B cell (primary cell): ENCODE measurements at regions not wholly inside any gene's neighbourhood (a gene's known extent, or its start where the extent isn't known, plus 50 kb on each side); places are given as distances from the start of the nearest gene placed in this dataset.

Source experiments
- ATAC-seq: fragments of 200-7000 bp; cut with Tn5 transposase; one replicate; pipeline ENCODE4 v1.10.0; 2021; ENCODE audit warnings: low read depth, mild to moderate bottlenecking, moderate number of reproducible peaks, moderate library complexity
- CTCF ChIA-PET: fragments of 350-600 bp; sonication (Branson Sonifier 250); formaldehyde crosslinking; loops from one replicate; lab custom pipeline; 2021; ENCODE audit warnings: antibody characterized with exemption, inconsistent platforms; lab: Charles Lee
- POLR2A ChIA-PET: fragments of 350-600 bp; sonication (Branson Sonifier 250); formaldehyde crosslinking; loops from one replicate; lab custom pipeline; 2021; ENCODE audit warnings: antibody characterized with exemption; lab: Charles Lee
- DNase-seq: peaks from one replicate; pipeline ENCODE4 v3.0.0; 2013
- H2AFZ ChIP-seq: 2 replicates; pipeline ENCODE4 v1.6.1; 2012; ENCODE audit warnings: mild to moderate bottlenecking, low read depth, low read length; ENCODE audit not compliant: insufficient read depth, poor library complexity, severe bottlenecking
- H3K27ac ChIP-seq, 2 donors: 1 replicate in 1 of 2; 2 replicates in 1 of 2; pipeline ENCODE4 v1.5.1; 2012 to 2013; ENCODE audit warnings: low read length in 2 of 2, mild to moderate bottlenecking in 2 of 2, moderate library complexity in 1 of 2
- H3K27me3 ChIP-seq, 4 experiments: fragments of 200-600 bp in 1 of 4; sonication (generic) in 1 of 4; replicated peaks in 1 of 4; 1 replicate in 2 of 4; 2 replicates in 2 of 4; pipeline versions ENCODE4 v1.6.1 to v1.7.0; 2013 to 2016; ENCODE audit warnings: low read length in 3 of 4, mild to moderate bottlenecking in 2 of 4, mixed read lengths in 1 of 4, moderate library complexity in 1 of 4; ENCODE audit not compliant: insufficient read depth in 4 of 4, control insufficient read depth in 3 of 4; ENCODE audit errors: control extremely low read depth in 1 of 4
- H3K36me3 ChIP-seq, 2 experiments: replicated peaks in 1 of 2; 1 replicate in 1 of 2; 2 replicates in 1 of 2; pipeline versions ENCODE4 v1.6.1 to v1.7.1; 2013; ENCODE audit warnings: low read length in 1 of 2; ENCODE audit not compliant: insufficient read depth in 2 of 2, control insufficient read depth in 1 of 2; ENCODE audit errors: control extremely low read depth in 1 of 2, extremely low read depth in 1 of 2
- H3K4me1 ChIP-seq, 2 donors: fragments of 200-600 bp in 1 of 2; sonication (generic) in 1 of 2; 1 replicate in 1 of 2; 2 replicates in 1 of 2; pipeline versions ENCODE4 v1.5.1 to v1.6.1; 2013 to 2017; ENCODE audit warnings: low read length in 2 of 2; ENCODE audit not compliant: control insufficient read depth in 2 of 2, insufficient read depth in 2 of 2
- H3K4me2 ChIP-seq: replicated peaks from 2 replicates; pipeline ENCODE3; 2012; ENCODE audit warnings: mild to moderate bottlenecking, low read depth, low read length; ENCODE audit not compliant: poor library complexity, severe bottlenecking
- H3K4me3 ChIP-seq, 5 experiments: fragments of 200-600 bp in 1 of 5; sonication (generic) in 1 of 5; 1 replicate in 3 of 5; 2 replicates in 2 of 5; pipeline versions ENCODE4 v1.5.1 to v1.7.0; 2011 to 2016; ENCODE audit warnings: low read length in 4 of 5, mild to moderate bottlenecking in 4 of 5, low read depth in 2 of 5, control low read depth in 1 of 5, moderate library complexity in 1 of 5; ENCODE audit not compliant: insufficient read depth in 1 of 5; ENCODE audit errors: control extremely low read depth in 1 of 5, extremely low read depth in 1 of 5
- H3K79me2 ChIP-seq: fragments of 200-600 bp; sonication (generic); one replicate; pipeline ENCODE4 v1.6.0; 2016; ENCODE audit warnings: low read length; ENCODE audit not compliant: control insufficient read depth, insufficient read depth
- H3K9ac ChIP-seq: fragments of 200-600 bp; sonication (generic); 2 replicates; pipeline ENCODE4 v1.6.1; 2017; ENCODE audit warnings: mild to moderate bottlenecking, low read length, moderate library complexity
- H3K9me3 ChIP-seq, 3 donors: one replicate each; pipeline versions ENCODE4 v1.6.1 to v1.7.1; 2013; ENCODE audit warnings: low read length in 2 of 3; ENCODE audit not compliant: control insufficient read depth in 2 of 3, insufficient read depth in 1 of 3; ENCODE audit errors: control extremely low read depth in 1 of 3
- H4K20me1 ChIP-seq: 2 replicates; pipeline ENCODE4 v1.6.0; 2012; ENCODE audit warnings: mild to moderate bottlenecking, low read length; ENCODE audit not compliant: insufficient read depth, control insufficient read depth, poor library complexity, severe bottlenecking
- H3K27ac Mint-ChIP-seq: one replicate; pipeline ENCODE4 v1.8.0; 2021; ENCODE audit warnings: mixed read lengths
- H3K27me3 Mint-ChIP-seq: one replicate; pipeline ENCODE4 v1.8.0; 2021; ENCODE audit warnings: mixed read lengths
- H3K4me1 Mint-ChIP-seq: one replicate; pipeline ENCODE4 v1.8.0; 2021; ENCODE audit warnings: mixed read lengths
- H3K4me3 Mint-ChIP-seq: one replicate; pipeline ENCODE4 v1.8.0; 2021; ENCODE audit warnings: mixed read lengths
- H3K9me3 Mint-ChIP-seq: one replicate; pipeline ENCODE4 v1.8.0; 2022; ENCODE audit warnings: mixed read lengths; ENCODE audit not compliant: insufficient read depth
- CTCF ChIP-seq: fragments of 200-600 bp; IDR thresholded peaks from one replicate; pipeline ENCODE4 v1.8.0; 2022; ENCODE audit warnings: antibody characterized with exemption, mild to moderate bottlenecking
- EZH2 ChIP-seq: IDR thresholded peaks from 2 replicates; pipeline ENCODE4 v1.6.1; 2012; ENCODE audit warnings: borderline replicate concordance, low read depth, mild to moderate bottlenecking, moderate library complexity, low read length; ENCODE audit not compliant: insufficient read depth, poor library complexity, severe bottlenecking
- WGBS: methylation state at CpG from one replicate; pipeline ENCODE4 v1.1.5; 2013; ENCODE audit warnings: missing lambda C conversion rate; ENCODE audit not compliant: insufficient coverage; 5-methylcytosine and 5-hydroxymethylcytosine counted together
- intact Hi-C: fragments of 100-400 bp; cut with micrococcal nuclease; formaldehyde crosslinking; loops from one replicate; pipeline ENCODE4 v1.10.0; 2022

- Mint-ChIP-seq H3K27me3 (no peaks in the 10 kb centered on the region), H3K27ac (peak overlapping the region; percentile 67), H3K4me3 (no peak overlapping the region), H3K4me1 (peaks cover 71% of the 10 kb centered on the region), H3K9me3 (no peaks in the 10 kb centered on the region)
- CTCF ChIA-PET = interaction anchor here (1.6 kb wide), 1 partner anchor 23 kb away, joined by 4 read pairs; no protein-coding TSS in a partner anchor
- Histone ChIP-seq H3K4me2 (no peak overlapping the region), H4K20me1 (no peaks in the 10 kb centered on the region), H2AFZ (no peak overlapping the region), H3K9ac (no peak overlapping the region), H3K27me3 (no peaks in the 10 kb centered on the region), H3K27ac (peak overlapping the region in 1 of 2 donors; percentile 98), H3K4me1 (peaks cover 63 to 76% of the 10 kb centered on the region in 2 donors), H3K9me3 (peaks cover 0 to 10% (median 4%) of the 10 kb centered on the region in 3 donors), H3K36me3 (no peaks in the 10 kb centered on the region), H3K79me2 (peaks cover 84% of the 10 kb centered on the region), H3K4me3 (no peak overlapping the region)
- ATAC-seq (no peak), DNase-seq (no peak)
- 83% methylated on average over 1 of the region's 5 CpGs for WGBS
- intact Hi-C loops = no loop called here
- TF ChIP-seq EZH2 = no peak
- no peak for TF ChIP-seq CTCF
- POLR2A ChIA-PET = no interaction called here
Observed at GRCh38 chr4:184529283-184529682, 54.9 kb upstream of the IRF2 start.

GRCh38 chr4:184528713-184529112, 54.4 kb upstream of the IRF2 start:
- peaks cover 57 to 72% of the 10 kb centered on the region in 2 donors for H3K4me1 ChIP-seq
- no peaks in the 10 kb centered on the region for H4K20me1 ChIP-seq
- Mint-ChIP-seq H3K4me1 (peaks cover 70% of the 10 kb centered on the region), H3K4me3 (peak overlapping the region; percentile 10), H3K27ac (no peak overlapping the region), H3K9me3 (no peaks in the 10 kb centered on the region), H3K27me3 (no peaks in the 10 kb centered on the region)
- WGBS = 100% methylated on average over 1 of the region's 3 CpGs
- intact Hi-C loops = no loop called here
- H3K36me3 ChIP-seq = no peaks in the 10 kb centered on the region
- peaks cover 83% of the 10 kb centered on the region for H3K79me2 ChIP-seq
- H3K27me3 ChIP-seq = no peaks in the 10 kb centered on the region
- ATAC-seq (no peak), DNase-seq (no peak)
- TF ChIP-seq CTCF (no peak), EZH2 (no peak)
- H3K4me3 ChIP-seq = no peak overlapping the region
- H2AFZ ChIP-seq = no peak overlapping the region
- H3K27ac ChIP-seq = no peak overlapping the region
- CTCF ChIA-PET = no interaction called here
- H3K4me2 ChIP-seq = peak overlapping the region; percentile 4
- POLR2A ChIA-PET = no interaction called here
- H3K9me3 ChIP-seq = peaks cover 0 to 10% (median 4%) of the 10 kb centered on the region in 3 donors
- H3K9ac ChIP-seq = no peak overlapping the region
